K562 (cell line): ENCODE measurements at regions not wholly inside any gene's neighbourhood (a gene's known extent, or its start where the extent isn't known, plus 50 kb on each side); places are given as distances from the start of the nearest gene placed in this dataset.

Experiments
- ATAC-seq: fragments of 200-7000 bp; cut with Tn5 transposase; 3 replicates; pipeline ENCODE4 v1.9.1; 2020; ENCODE audit warnings: moderate library complexity
- BruUV-seq: library from RNA; stranded (reverse); fragments of 400-500 nt; replicated peaks from 2 replicates; lab custom pipeline; 2021; lab: Mats Ljungman, UMichigan
- CTCF ChIA-PET: fragments of 300-600 bp; formaldehyde crosslinking; extraction: SDS; loops from one replicate; lab custom pipeline; 2021; ENCODE audit warnings: low intra/inter-chr PET ratio; lab: Yijun Ruan, JAX
- POLR2A ChIA-PET: fragments of 300-600, 350-650 bp; sonication (Branson Sonifier 250); formaldehyde crosslinking; extraction: SDS; loops from one replicate; lab custom pipeline; 2021; ENCODE audit warnings: antibody characterized with exemption, inconsistent platforms; lab: Yijun Ruan, JAX
- DNase-seq, 4 experiments: peaks; one replicate each; pipeline versions ENCODE4 v3.0.0 to v3.0.0-alpha.2; 2011 to 2018; ENCODE audit warnings: low spot score in 3 of 4, mixed read lengths in 3 of 4; ENCODE audit errors: extremely low read depth in 1 of 4
- FAIRE-seq: peaks from 2 replicates; lab custom pipeline; 2011; peaks lifted over from hg19 to GRCh38; lab: Jason Lieb, UNC
- H2AFZ ChIP-seq: 2 replicates; pipeline ENCODE4 v1.6.0; 2011; ENCODE audit warnings: low read depth, low read length, control low read depth, inconsistent platforms
- H3K27ac ChIP-seq: fragments of 200-600 bp; 3 replicates; pipeline ENCODE4 v1.8.0; 2011; ENCODE audit warnings: low read depth, mild to moderate bottlenecking, control low read depth, inconsistent platforms, low read length, moderate library complexity, mixed read lengths; ENCODE audit errors: extremely low read depth
- H3K27me3 ChIP-seq, 2 experiments: fragments of 300-600 bp in 1 of 2; 2 replicates in 1 of 2; 3 replicates in 1 of 2; pipeline versions ENCODE4 v1.6.0 to v1.8.0; 2011; ENCODE audit warnings: inconsistent platforms in 2 of 2, low read length in 2 of 2, mild to moderate bottlenecking in 1 of 2, mixed read lengths in 1 of 2, moderate library complexity in 1 of 2; ENCODE audit not compliant: control insufficient read depth in 2 of 2, insufficient read depth in 2 of 2
- H3K36me3 ChIP-seq: fragments of 300-600 bp; 3 replicates; pipeline ENCODE4 v1.8.0; 2011; ENCODE audit warnings: mild to moderate bottlenecking, low read length, inconsistent platforms; ENCODE audit not compliant: control insufficient read depth, insufficient read depth
- H3K4me1 ChIP-seq, 2 experiments: fragments of 200-600 bp in 1 of 2; replicated peaks in 1 of 2; 2 replicates in 1 of 2; 3 replicates in 1 of 2; pipeline versions ENCODE4 v1.5.1 to v1.8.0; 2011; ENCODE audit warnings: inconsistent platforms in 2 of 2, low read length in 2 of 2, mild to moderate bottlenecking in 1 of 2, mixed read lengths in 1 of 2, moderate library complexity in 1 of 2; ENCODE audit not compliant: control insufficient read depth in 2 of 2, insufficient read depth in 2 of 2
- H3K4me2 ChIP-seq: 2 replicates; pipeline ENCODE4 v1.6.1; 2011; ENCODE audit warnings: low read length, control low read depth, inconsistent platforms, mixed read lengths; ENCODE audit not compliant: insufficient read depth
- H3K4me3 ChIP-seq: fragments of 200-600 bp; sonication (generic), shearing (Covaris generic); 2 replicates; pipeline ENCODE4 v1.5.1; 2016; ENCODE audit warnings: control low read depth, inconsistent platforms
- H3K79me2 ChIP-seq: fragments of 200-600 bp; 3 replicates; pipeline ENCODE4 v1.8.0; 2011; ENCODE audit warnings: low read length, inconsistent platforms; ENCODE audit not compliant: control insufficient read depth, insufficient read depth
- H3K9ac ChIP-seq, 2 experiments: 2 replicates each; pipeline versions ENCODE4 v1.6.0 to v1.6.1; 2011; ENCODE audit warnings: low read depth in 2 of 2, low read length in 2 of 2, control low read depth in 1 of 2, inconsistent platforms in 1 of 2, mild to moderate bottlenecking in 1 of 2, mixed read lengths in 1 of 2; ENCODE audit not compliant: insufficient read depth in 1 of 2
- H3K9me1 ChIP-seq: one replicate; pipeline ENCODE4 v1.6.0; 2011; ENCODE audit warnings: inconsistent platforms, mild to moderate bottlenecking, low read length, moderate library complexity; ENCODE audit not compliant: control insufficient read depth, insufficient read depth
- H3K9me3 ChIP-seq: replicated peaks from 2 replicates; pipeline ENCODE4 v1.5.1; 2011; ENCODE audit warnings: low read depth, low read length, inconsistent platforms; ENCODE audit not compliant: control insufficient read depth, insufficient read depth
- H4K20me1 ChIP-seq: replicated peaks from 2 replicates; pipeline ENCODE4 v1.6.1; 2011; ENCODE audit warnings: low read length, inconsistent platforms, mixed read lengths; ENCODE audit not compliant: control insufficient read depth, insufficient read depth
- BCL6 ChIP-seq: fragments of 250-450 bp; sonication (Bioruptor Pico); IDR thresholded peaks from 2 replicates; pipeline ENCODE4 v1.4.0; 2020
- PHF21A ChIP-seq: fragments of 450-650 bp; IDR thresholded peaks from 2 replicates; pipeline ENCODE4 v1.6.1; 2017; ENCODE audit warnings: low read depth, borderline replicate concordance
- SIRT6 ChIP-seq: IDR thresholded peaks from one replicate; pipeline ENCODE4 v1.6.1; 2012; ENCODE audit warnings: low read depth, mild to moderate bottlenecking, control low read depth, inconsistent platforms, low read length, moderate library complexity
- SMAD3 ChIP-seq: fragments of 450-650 bp; formaldehyde crosslinking; conservative IDR thresholded peaks from 2 replicates; pipeline ENCODE4 v1.4.0; 2020; ENCODE audit warnings: mild to moderate bottlenecking
- ZBTB1 ChIP-seq: sonication (generic); formaldehyde crosslinking; IDR thresholded peaks from 2 replicates; pipeline ENCODE4 v1.8.1; 2023; ENCODE audit warnings: missing genetic modification reagents, low read depth, mild to moderate bottlenecking, borderline replicate concordance
- ZNF239 ChIP-seq: fragments of 250-450 bp; sonication (Bioruptor Pico); IDR thresholded peaks from 2 replicates; pipeline ENCODE4 v1.4.0; 2020; ENCODE audit warnings: mild to moderate bottlenecking
- ZNF707 ChIP-seq: fragments of 250-450 bp; sonication (Bioruptor Pico); conservative IDR thresholded peaks from 2 replicates; pipeline ENCODE4 v1.8.0; 2022; ENCODE audit warnings: inconsistent platforms, mild to moderate bottlenecking, moderate library complexity
- WGBS: fragments of 100-300 bp; shearing (Covaris generic); methylation state at CpG from one replicate; pipeline ENCODE4 v1.1.6; 2016; ENCODE audit warnings: low coverage, mixed read lengths; ENCODE audit not compliant: insufficient coverage; ENCODE audit errors: missing lambda C conversion rate; 5-methylcytosine and 5-hydroxymethylcytosine counted together
- in situ Hi-C: fragments of 300-500 bp; cut with MboI; formaldehyde crosslinking; loops from 4 replicates; pipeline ENCODE4 v1.15.0; 2018; ENCODE audit warnings: inconsistent platforms, mixed read lengths
- intact Hi-C: fragments of 100-400 bp; cut with micrococcal nuclease; formaldehyde crosslinking; loops from 2 replicates; pipeline ENCODE4 v1.14.2; 2022
- TF ChIP-seq, protein P1 (sequence below): fragments of 450-650 bp; formaldehyde crosslinking; IDR thresholded peaks from 2 replicates; pipeline ENCODE4 v1.4.0; 2020; ENCODE audit warnings: mild to moderate bottlenecking
- TF ChIP-seq, protein P2 (sequence below): fragments of 200-800 bp; sonication (Bioruptor generic); IDR thresholded peaks from 2 replicates; pipeline ENCODE4 v1.6.1; 2017; ENCODE audit warnings: missing genetic modification characterization, missing compliant biosample characterization
- TF ChIP-seq, protein P3 (sequence below): sonication (generic); formaldehyde crosslinking; IDR thresholded peaks from 2 replicates; pipeline ENCODE4 v1.8.0; 2023; ENCODE audit warnings: mild to moderate bottlenecking, missing genetic modification reagents

DNA sequence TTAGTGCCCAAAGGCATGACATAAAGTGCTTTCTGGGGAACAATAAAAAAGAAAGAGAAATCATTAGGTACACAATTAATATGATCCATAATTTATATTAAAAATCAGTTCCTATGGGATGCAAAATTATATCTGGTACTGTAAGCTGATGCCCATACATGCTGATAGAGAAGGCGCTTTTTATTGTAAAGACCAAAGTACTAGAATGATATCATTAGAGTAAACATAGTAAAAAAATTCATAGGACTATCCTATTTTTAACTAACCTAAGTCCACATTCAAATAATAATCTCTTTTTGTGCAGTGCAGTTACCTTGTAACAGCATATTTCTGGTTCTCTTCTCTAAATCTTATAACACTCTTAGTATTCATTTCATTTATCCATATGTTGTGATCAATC lies 252.2 kb downstream of the ASXL3 start:
- Histone ChIP-seq H3K9me3 (no peaks in the 10 kb centered on the region), H3K79me2 (no peaks in the 10 kb centered on the region), H4K20me1 (no peaks in the 10 kb centered on the region), H3K36me3 (no peaks in the 10 kb centered on the region), H3K9me1 (no peaks in the 10 kb centered on the region), H3K27ac (no peak overlapping the region), H3K9ac (no peak overlapping the region), H3K4me1 (no peaks in the 10 kb centered on the region), H2AFZ (no peak overlapping the region), H3K4me3 (no peak overlapping the region), H3K4me2 (no peak overlapping the region), H3K27me3 (no peaks in the 10 kb centered on the region)
- ATAC-seq = no peak
- no TSS peak for BruUV-seq
- DNase-seq = no peak
- ChIA-PET POLR2A (no interaction called here), CTCF (no interaction called here)
- intact Hi-C loops (no loop called here), in situ Hi-C loops (no loop called here)
- 0% methylated on average over 1 of the region's 1 CpG for WGBS
- no peak for TF ChIP-seq ZBTB1 (CRISPR knock-in tag)
- TF ChIP-seq BCL6 (CRISPR knock-in tag) = no peak
- TF ChIP-seq ZNF707 (CRISPR knock-in tag) = no peak
- no peak for TF ChIP-seq SIRT6
- TF ChIP-seq ZNF239 (CRISPR knock-in tag) = no peak
- no peak for TF ChIP-seq SMAD3 (CRISPR knock-in tag)
- TF ChIP-seq PHF21A = no peak
- TF ChIP-seq, protein P1, sequence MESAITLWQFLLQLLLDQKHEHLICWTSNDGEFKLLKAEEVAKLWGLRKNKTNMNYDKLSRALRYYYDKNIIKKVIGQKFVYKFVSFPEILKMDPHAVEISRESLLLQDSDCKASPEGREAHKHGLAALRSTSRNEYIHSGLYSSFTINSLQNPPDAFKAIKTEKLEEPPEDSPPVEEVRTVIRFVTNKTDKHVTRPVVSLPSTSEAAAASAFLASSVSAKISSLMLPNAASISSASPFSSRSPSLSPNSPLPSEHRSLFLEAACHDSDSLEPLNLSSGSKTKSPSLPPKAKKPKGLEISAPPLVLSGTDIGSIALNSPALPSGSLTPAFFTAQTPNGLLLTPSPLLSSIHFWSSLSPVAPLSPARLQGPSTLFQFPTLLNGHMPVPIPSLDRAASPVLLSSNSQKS (CRISPR knock-in tag) = no peak
- TF ChIP-seq, protein P2, sequence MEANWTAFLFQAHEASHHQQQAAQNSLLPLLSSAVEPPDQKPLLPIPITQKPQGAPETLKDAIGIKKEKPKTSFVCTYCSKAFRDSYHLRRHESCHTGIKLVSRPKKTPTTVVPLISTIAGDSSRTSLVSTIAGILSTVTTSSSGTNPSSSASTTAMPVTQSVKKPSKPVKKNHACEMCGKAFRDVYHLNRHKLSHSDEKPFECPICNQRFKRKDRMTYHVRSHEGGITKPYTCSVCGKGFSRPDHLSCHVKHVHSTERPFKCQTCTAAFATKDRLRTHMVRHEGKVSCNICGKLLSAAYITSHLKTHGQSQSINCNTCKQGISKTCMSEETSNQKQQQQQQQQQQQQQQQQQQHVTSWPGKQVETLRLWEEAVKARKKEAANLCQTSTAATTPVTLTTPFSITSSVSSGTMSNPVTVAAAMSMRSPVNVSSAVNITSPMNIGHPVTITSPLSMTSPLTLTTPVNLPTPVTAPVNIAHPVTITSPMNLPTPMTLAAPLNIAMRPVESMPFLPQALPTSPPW (CRISPR knock-in tag) = no peak
- TF ChIP-seq, protein P3, sequence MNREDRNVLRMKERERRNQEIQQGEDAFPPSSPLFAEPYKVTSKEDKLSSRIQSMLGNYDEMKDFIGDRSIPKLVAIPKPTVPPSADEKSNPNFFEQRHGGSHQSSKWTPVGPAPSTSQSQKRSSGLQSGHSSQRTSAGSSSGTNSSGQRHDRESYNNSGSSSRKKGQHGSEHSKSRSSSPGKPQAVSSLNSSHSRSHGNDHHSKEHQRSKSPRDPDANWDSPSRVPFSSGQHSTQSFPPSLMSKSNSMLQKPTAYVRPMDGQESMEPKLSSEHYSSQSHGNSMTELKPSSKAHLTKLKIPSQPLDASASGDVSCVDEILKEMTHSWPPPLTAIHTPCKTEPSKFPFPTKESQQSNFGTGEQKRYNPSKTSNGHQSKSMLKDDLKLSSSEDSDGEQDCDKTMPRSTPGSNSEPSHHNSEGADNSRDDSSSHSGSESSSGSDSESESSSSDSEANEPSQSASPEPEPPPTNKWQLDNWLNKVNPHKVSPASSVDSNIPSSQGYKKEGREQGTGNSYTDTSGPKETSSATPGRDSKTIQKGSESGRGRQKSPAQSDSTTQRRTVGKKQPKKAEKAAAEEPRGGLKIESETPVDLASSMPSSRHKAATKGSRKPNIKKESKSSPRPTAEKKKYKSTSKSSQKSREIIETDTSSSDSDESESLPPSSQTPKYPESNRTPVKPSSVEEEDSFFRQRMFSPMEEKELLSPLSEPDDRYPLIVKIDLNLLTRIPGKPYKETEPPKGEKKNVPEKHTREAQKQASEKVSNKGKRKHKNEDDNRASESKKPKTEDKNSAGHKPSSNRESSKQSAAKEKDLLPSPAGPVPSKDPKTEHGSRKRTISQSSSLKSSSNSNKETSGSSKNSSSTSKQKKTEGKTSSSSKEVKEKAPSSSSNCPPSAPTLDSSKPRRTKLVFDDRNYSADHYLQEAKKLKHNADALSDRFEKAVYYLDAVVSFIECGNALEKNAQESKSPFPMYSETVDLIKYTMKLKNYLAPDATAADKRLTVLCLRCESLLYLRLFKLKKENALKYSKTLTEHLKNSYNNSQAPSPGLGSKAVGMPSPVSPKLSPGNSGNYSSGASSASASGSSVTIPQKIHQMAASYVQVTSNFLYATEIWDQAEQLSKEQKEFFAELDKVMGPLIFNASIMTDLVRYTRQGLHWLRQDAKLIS = no peak
- FAIRE-seq = no peak
